IMR-90 (cell line): ENCODE measurements at regions not wholly inside any gene's neighbourhood (a gene's known extent, or its start where the extent isn't known, plus 50 kb on each side); places are given as distances from the start of the nearest gene placed in this dataset.

Experiments
- ATAC-seq: fragments of 200-7000 bp; cut with Tn5 transposase; 2 replicates; pipeline ENCODE4 v1.9.1; 2020; ENCODE audit warnings: low read depth, mild to moderate bottlenecking, moderate library complexity
- BruUV-seq: library from RNA; stranded (reverse); fragments of 400-500 nt; replicated peaks from 2 replicates; lab custom pipeline; 2021; lab: Mats Ljungman, UMichigan
- CTCF ChIA-PET: fragments of 300-600 bp; formaldehyde crosslinking; extraction: SDS; loops from one replicate; lab custom pipeline; 2021; ENCODE audit warnings: antibody characterized with exemption; lab: Yijun Ruan, JAX
- POLR2A ChIA-PET: fragments of 300-600 bp; sonication (Branson Sonifier 250); formaldehyde crosslinking; loops from one replicate; lab custom pipeline; 2022; ENCODE audit warnings: antibody characterized with exemption; ENCODE audit not compliant: unreplicated experiment; lab: Charles Lee
- DNase-seq: peaks from one replicate; pipeline ENCODE4 v3.0.0; 2013
- H2AFZ ChIP-seq: replicated peaks from 2 replicates; pipeline ENCODE3; 2013; ENCODE audit warnings: low read length, mild to moderate bottlenecking; ENCODE audit not compliant: poor library complexity
- H2AK5ac ChIP-seq: 2 replicates; pipeline ENCODE4 v1.6.1; 2013; ENCODE audit warnings: low read depth, low read length, inconsistent platforms
- H2AK9ac ChIP-seq: replicated peaks from 2 replicates; pipeline ENCODE3; 2013; ENCODE audit warnings: mild to moderate bottlenecking, low read depth, low read length, moderate library complexity; ENCODE audit not compliant: poor library complexity
- H2BK120ac ChIP-seq: 2 replicates; pipeline ENCODE4 v1.6.1; 2013; ENCODE audit warnings: low read depth, low read length, inconsistent platforms
- H2BK15ac ChIP-seq: 3 replicates; pipeline ENCODE4 v1.6.1; 2013; ENCODE audit warnings: low read depth, low read length, inconsistent platforms
- H2BK20ac ChIP-seq: 2 replicates; pipeline ENCODE4 v1.6.1; 2013; ENCODE audit warnings: low read depth, mild to moderate bottlenecking, inconsistent platforms, low read length, moderate library complexity
- H2BK5ac ChIP-seq: 2 replicates; pipeline ENCODE4 v1.6.1; 2013; ENCODE audit warnings: mild to moderate bottlenecking, low read depth, low read length, inconsistent platforms; ENCODE audit not compliant: poor library complexity, severe bottlenecking
- H3K14ac ChIP-seq: replicated peaks from 2 replicates; pipeline ENCODE4 v1.6.1; 2013; ENCODE audit warnings: low read depth, low read length, inconsistent platforms
- H3K18ac ChIP-seq: 2 replicates; pipeline ENCODE4 v1.6.1; 2013; ENCODE audit warnings: low read depth, low read length, control low read depth
- H3K23ac ChIP-seq: 2 replicates; pipeline ENCODE4 v1.6.1; 2013; ENCODE audit warnings: low read depth, low read length, inconsistent platforms
- H3K27ac ChIP-seq: 2 replicates; pipeline ENCODE4 v1.5.1; 2013; ENCODE audit warnings: mild to moderate bottlenecking, control low read depth, low read length; ENCODE audit not compliant: insufficient read depth
- H3K27me3 ChIP-seq: 2 replicates; pipeline ENCODE4 v1.6.1; 2013; ENCODE audit warnings: low read length; ENCODE audit not compliant: control insufficient read depth, insufficient read depth
- H3K36me3 ChIP-seq: 2 replicates; pipeline ENCODE4 v1.6.1; 2013; ENCODE audit warnings: low read length, mixed read lengths; ENCODE audit not compliant: control insufficient read depth, insufficient read depth
- H3K4ac ChIP-seq: 2 replicates; pipeline ENCODE4 v1.6.1; 2013; ENCODE audit warnings: low read depth, low read length, inconsistent platforms
- H3K4me1 ChIP-seq: 2 replicates; pipeline ENCODE4 v1.6.1; 2013; ENCODE audit warnings: low read length, mixed read lengths; ENCODE audit not compliant: control insufficient read depth, insufficient read depth
- H3K4me2 ChIP-seq: 2 replicates; pipeline ENCODE4 v1.6.1; 2013; ENCODE audit warnings: low read depth, mild to moderate bottlenecking, control low read depth, low read length, moderate library complexity
- H3K4me3 ChIP-seq: 2 replicates; pipeline ENCODE4 v1.5.1; 2013; ENCODE audit warnings: low read depth, mild to moderate bottlenecking, control low read depth, low read length, moderate library complexity; ENCODE audit not compliant: insufficient read depth
- H3K56ac ChIP-seq: 2 replicates; pipeline ENCODE4 v1.6.1; 2013; ENCODE audit warnings: low read length, inconsistent platforms; ENCODE audit not compliant: insufficient read depth; ENCODE audit errors: extremely low read depth
- H3K79me1 ChIP-seq, 2 experiments: 2 replicates each; pipeline ENCODE4 v1.6.1; 2013; ENCODE audit warnings: low read length in 2 of 2, inconsistent platforms in 1 of 2, low read depth in 1 of 2
- H3K9ac ChIP-seq: 2 replicates; pipeline ENCODE4 v1.6.1; 2013; ENCODE audit warnings: low read depth, low read length, control low read depth
- H3K9me1 ChIP-seq: 2 replicates; pipeline ENCODE4 v1.6.1; 2013; ENCODE audit warnings: low read length, inconsistent platforms; ENCODE audit not compliant: insufficient read depth
- H3K9me3 ChIP-seq: 2 replicates; pipeline ENCODE4 v1.6.1; 2013; ENCODE audit warnings: low read length; ENCODE audit not compliant: control insufficient read depth, insufficient read depth
- H4K20me1 ChIP-seq: 2 replicates; pipeline ENCODE4 v1.6.1; 2013; ENCODE audit warnings: low read length, inconsistent platforms; ENCODE audit not compliant: insufficient read depth
- H4K5ac ChIP-seq: 2 replicates; pipeline ENCODE4 v1.6.1; 2013; ENCODE audit warnings: mild to moderate bottlenecking, low read depth, low read length, control low read depth
- H4K8ac ChIP-seq, 2 experiments: 2 replicates each; pipeline ENCODE4 v1.6.1; 2013; ENCODE audit warnings: low read depth in 2 of 2, low read length in 2 of 2, control low read depth in 1 of 2, inconsistent platforms in 1 of 2
- H4K91ac ChIP-seq: 2 replicates; pipeline ENCODE4 v1.6.1; 2013; ENCODE audit warnings: low read depth, low read length, inconsistent platforms; ENCODE audit not compliant: insufficient read depth
- BHLHE40 ChIP-seq: fragments of 150-350 bp; IDR thresholded peaks from 2 replicates; pipeline ENCODE4 v1.6.1; 2016; ENCODE audit warnings: mild to moderate bottlenecking, low read depth, low read length
- CEBPB ChIP-seq: IDR thresholded peaks from 2 replicates; pipeline ENCODE4 v1.6.1; 2012; ENCODE audit warnings: low read depth, low read length, improper control_type of control experiment
- CHD1 ChIP-seq: IDR thresholded peaks from 2 replicates; pipeline ENCODE4 v1.6.1; 2012; ENCODE audit warnings: low read depth, low read length, improper control_type of control experiment
- FOS ChIP-seq: fragments of 150-350 bp; IDR thresholded peaks from 2 replicates; pipeline ENCODE4 v1.6.1; 2016; ENCODE audit warnings: low read depth, low read length
- MAFK ChIP-seq: IDR thresholded peaks from 2 replicates; pipeline ENCODE4 v1.6.1; 2012; ENCODE audit warnings: low read depth, low read length, improper control_type of control experiment
- MAZ ChIP-seq: IDR thresholded peaks from 2 replicates; pipeline ENCODE4 v1.6.1; 2012; ENCODE audit warnings: low read depth, mild to moderate bottlenecking, low read length, improper control_type of control experiment, moderate library complexity, borderline replicate concordance
- MXI1 ChIP-seq: IDR thresholded peaks from 2 replicates; pipeline ENCODE4 v1.6.1; 2012; ENCODE audit warnings: low read depth, mild to moderate bottlenecking, low read length, moderate library complexity, borderline replicate concordance
- NFE2L2 ChIP-seq: fragments of 150-350 bp; IDR thresholded peaks from 2 replicates; pipeline ENCODE4 v1.6.1; 2016; ENCODE audit warnings: low read depth, mild to moderate bottlenecking, low read length
- POLR2A ChIP-seq: IDR thresholded peaks from 2 replicates; pipeline ENCODE4 v1.6.1; 2012; ENCODE audit warnings: mild to moderate bottlenecking, low read depth, low read length
- RAD21 ChIP-seq: IDR thresholded peaks from 2 replicates; pipeline ENCODE4 v1.6.1; 2012; ENCODE audit warnings: low read length, improper control_type of control experiment
- RCOR1 ChIP-seq: IDR thresholded peaks from 2 replicates; pipeline ENCODE4 v1.6.1; 2012; ENCODE audit warnings: mild to moderate bottlenecking, low read length, improper control_type of control experiment; ENCODE audit not compliant: insufficient replicate concordance
- RFX5 ChIP-seq: IDR thresholded peaks from 2 replicates; pipeline ENCODE4 v1.8.0; 2012; ENCODE audit warnings: low read depth, mild to moderate bottlenecking, low read length, moderate library complexity
- SMC3 ChIP-seq: fragments of 150-350 bp; IDR thresholded peaks from 2 replicates; pipeline ENCODE4 v1.6.1; 2016; ENCODE audit warnings: low read depth, mild to moderate bottlenecking, antibody characterized with exemption, low read length, moderate library complexity
- WGBS, 2 experiments: methylation state at CpG; one replicate each; pipeline versions ENCODE4 v1.1.5 to v1.1.7; 2013; ENCODE audit warnings: missing lambda C conversion rate in 2 of 2; ENCODE audit not compliant: insufficient read length in 1 of 2; ENCODE audit errors: extremely low coverage in 2 of 2; 5-methylcytosine and 5-hydroxymethylcytosine counted together
- dilution Hi-C: fragments of 300-500 bp; cut with HindIII; formaldehyde crosslinking; loops from one replicate; pipeline ENCODE4 v1.14.3; 2018; ENCODE audit warnings: low sequenced_read_pairs; ENCODE audit not compliant: unreplicated experiment
- in situ Hi-C: fragments of 300-500 bp; cut with MboI; formaldehyde crosslinking; loops from 3 replicates; pipeline ENCODE4 v1.14.3; 2019; ENCODE audit warnings: low sequenced_read_pairs, inconsistent platforms, mixed read lengths
- intact Hi-C: fragments of 100-400 bp; cut with micrococcal nuclease; formaldehyde crosslinking; loops from 2 replicates; pipeline ENCODE4 v1.10.0; 2022
- TF ChIP-seq, protein P1 (sequence below): fragments of 150-350 bp; IDR thresholded peaks from 2 replicates; pipeline ENCODE4 v1.6.1; 2017; ENCODE audit warnings: mild to moderate bottlenecking, antibody characterized with exemption, low read length, low read depth
- TF ChIP-seq, protein P2 (sequence below): conservative IDR thresholded peaks from 2 replicates; pipeline ENCODE4 v1.5.1; 2012; ENCODE audit warnings: mild to moderate bottlenecking, low read depth, low read length, improper control_type of control experiment
- TF ChIP-seq, protein P3 (sequence below): fragments of 150-350 bp; IDR thresholded peaks from 2 replicates; pipeline ENCODE4 v1.6.1; 2016; ENCODE audit warnings: low read depth, mild to moderate bottlenecking, low read length, moderate library complexity, borderline replicate concordance

- DNase-seq (no peak), ATAC-seq (no peak)
- H3K79me1 ChIP-seq, result no peaks in the 10 kb centered on the region
- no peak overlapping the region for H2BK5ac ChIP-seq
- H3K18ac ChIP-seq, result no peak overlapping the region
- no peak overlapping the region for H3K9ac ChIP-seq
- H3K4me3 ChIP-seq, result no peak overlapping the region
- no peak overlapping the region for H2AK9ac ChIP-seq
- no peak overlapping the region for H3K27ac ChIP-seq
- no peak overlapping the region for H2BK15ac ChIP-seq
- TF ChIP-seq, protein P1, sequence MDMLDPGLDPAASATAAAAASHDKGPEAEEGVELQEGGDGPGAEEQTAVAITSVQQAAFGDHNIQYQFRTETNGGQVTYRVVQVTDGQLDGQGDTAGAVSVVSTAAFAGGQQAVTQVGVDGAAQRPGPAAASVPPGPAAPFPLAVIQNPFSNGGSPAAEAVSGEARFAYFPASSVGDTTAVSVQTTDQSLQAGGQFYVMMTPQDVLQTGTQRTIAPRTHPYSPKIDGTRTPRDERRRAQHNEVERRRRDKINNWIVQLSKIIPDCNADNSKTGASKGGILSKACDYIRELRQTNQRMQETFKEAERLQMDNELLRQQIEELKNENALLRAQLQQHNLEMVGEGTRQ, result no peak
- TF ChIP-seq FOS (no peak), SMC3 (no peak), CEBPB (no peak), RFX5 (no peak), NFE2L2 (no peak), POLR2A (no peak), MAZ (no peak), BHLHE40 (no peak), MXI1 (no peak), MAFK (no peak), RAD21 (no peak), RCOR1 (no peak), CHD1 (no peak)
- TF ChIP-seq, protein P2, sequence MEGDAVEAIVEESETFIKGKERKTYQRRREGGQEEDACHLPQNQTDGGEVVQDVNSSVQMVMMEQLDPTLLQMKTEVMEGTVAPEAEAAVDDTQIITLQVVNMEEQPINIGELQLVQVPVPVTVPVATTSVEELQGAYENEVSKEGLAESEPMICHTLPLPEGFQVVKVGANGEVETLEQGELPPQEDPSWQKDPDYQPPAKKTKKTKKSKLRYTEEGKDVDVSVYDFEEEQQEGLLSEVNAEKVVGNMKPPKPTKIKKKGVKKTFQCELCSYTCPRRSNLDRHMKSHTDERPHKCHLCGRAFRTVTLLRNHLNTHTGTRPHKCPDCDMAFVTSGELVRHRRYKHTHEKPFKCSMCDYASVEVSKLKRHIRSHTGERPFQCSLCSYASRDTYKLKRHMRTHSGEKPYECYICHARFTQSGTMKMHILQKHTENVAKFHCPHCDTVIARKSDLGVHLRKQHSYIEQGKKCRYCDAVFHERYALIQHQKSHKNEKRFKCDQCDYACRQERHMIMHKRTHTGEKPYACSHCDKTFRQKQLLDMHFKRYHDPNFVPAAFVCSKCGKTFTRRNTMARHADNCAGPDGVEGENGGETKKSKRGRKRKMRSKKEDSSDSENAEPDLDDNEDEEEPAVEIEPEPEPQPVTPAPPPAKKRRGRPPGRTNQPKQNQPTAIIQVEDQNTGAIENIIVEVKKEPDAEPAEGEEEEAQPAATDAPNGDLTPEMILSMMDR, result no peak
- TF ChIP-seq, protein P3, sequence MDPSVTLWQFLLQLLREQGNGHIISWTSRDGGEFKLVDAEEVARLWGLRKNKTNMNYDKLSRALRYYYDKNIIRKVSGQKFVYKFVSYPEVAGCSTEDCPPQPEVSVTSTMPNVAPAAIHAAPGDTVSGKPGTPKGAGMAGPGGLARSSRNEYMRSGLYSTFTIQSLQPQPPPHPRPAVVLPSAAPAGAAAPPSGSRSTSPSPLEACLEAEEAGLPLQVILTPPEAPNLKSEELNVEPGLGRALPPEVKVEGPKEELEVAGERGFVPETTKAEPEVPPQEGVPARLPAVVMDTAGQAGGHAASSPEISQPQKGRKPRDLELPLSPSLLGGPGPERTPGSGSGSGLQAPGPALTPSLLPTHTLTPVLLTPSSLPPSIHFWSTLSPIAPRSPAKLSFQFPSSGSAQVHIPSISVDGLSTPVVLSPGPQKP, result no peak
- H4K5ac ChIP-seq, result no peak overlapping the region
- H3K23ac ChIP-seq, result no peak overlapping the region
- H3K4me1 ChIP-seq, result peaks cover 15% of the 10 kb centered on the region
- no peak overlapping the region for H4K91ac ChIP-seq
- H3K27me3 ChIP-seq, result no peaks in the 10 kb centered on the region
- no peak overlapping the region for H4K8ac ChIP-seq
- intact Hi-C loops, result no loop called here
- POLR2A ChIA-PET, result interaction anchor here (0.6 kb wide), 1 partner anchor 345 kb away, joined by 3 read pairs; no protein-coding TSS in a partner anchor
- CTCF ChIA-PET, result no interaction called here
- H2AK5ac ChIP-seq, result no peak overlapping the region
- 100% methylated on average over 2 of the region's 4 CpGs; no CpG with 5 or more reads in 1 of the 2 experiments for WGBS, 2 experiments
- H3K9me3 ChIP-seq, result no peaks in the 10 kb centered on the region
- no peaks in the 10 kb centered on the region for H4K20me1 ChIP-seq
- no peak overlapping the region for H3K4me2 ChIP-seq
- no peak overlapping the region for H2AFZ ChIP-seq
- no peaks in the 10 kb centered on the region for H3K36me3 ChIP-seq
- H3K56ac ChIP-seq, result no peak overlapping the region
- H2BK120ac ChIP-seq, result no peak overlapping the region
- BruUV-seq, result no TSS peak
- in situ Hi-C loops, result no loop called here
- H3K14ac ChIP-seq, result no peak overlapping the region
- peaks cover 11% of the 10 kb centered on the region for H3K9me1 ChIP-seq
- H3K4ac ChIP-seq, result no peak overlapping the region
- dilution Hi-C loops, result no loop called here
- no peak overlapping the region for H2BK20ac ChIP-seq
Measured at GRCh38 chr6:14674458-14674857, 556.9 kb downstream of the CD83 start.
